ENCODE measurements at regions not wholly inside any gene's neighbourhood (a gene's known extent, or its start where the extent isn't known, plus 50 kb on each side); places are given as distances from the start of the nearest gene placed in this dataset.

GRCh38 chr1:82125119-82125518, 324.4 kb downstream of the ADGRL2 start:
- H3K27ac ChIP-seq: no peak overlapping the region
- no peak overlapping the region for H3K4me3 ChIP-seq (ENCODE audit: low read depth, low read length)
- H3K27me3 ChIP-seq (ENCODE audit: control insufficient read depth, insufficient read depth, low read length): no peaks in the 10 kb centered on the region
- H3K4me2 ChIP-seq (ENCODE audit: low read length): no peak overlapping the region
- no peaks in the 10 kb centered on the region for H3K9me3 ChIP-seq (ENCODE audit: control insufficient read depth, low read length)
- H3K79me2 ChIP-seq: no peaks in the 10 kb centered on the region
- no peak for TF ChIP-seq CTCF (IDR thresholded peaks at IDR 0.05)
- H2AFZ ChIP-seq: no peak overlapping the region
- H3K36me3 ChIP-seq (ENCODE audit: control insufficient read depth, insufficient read depth, low read length): no peaks in the 10 kb centered on the region
- H3K4me1 ChIP-seq: no peaks in the 10 kb centered on the region
- no peak overlapping the region for H3K9ac ChIP-seq

- H3K36me3 ChIP-seq (ENCODE audit: control insufficient read depth, insufficient read depth, low read length): no peaks in the 10 kb centered on the region
- H3K9ac ChIP-seq: no peak overlapping the region
- no peaks in the 10 kb centered on the region for H3K9me3 ChIP-seq (ENCODE audit: control insufficient read depth, low read length)
- no peak for TF ChIP-seq CTCF (IDR thresholded peaks at IDR 0.05)
- H3K27ac ChIP-seq: no peak overlapping the region
- H3K27me3 ChIP-seq (ENCODE audit: control insufficient read depth, insufficient read depth, low read length): no peaks in the 10 kb centered on the region
- H2AFZ ChIP-seq: no peak overlapping the region
- H3K79me2 ChIP-seq: no peaks in the 10 kb centered on the region
- no peak overlapping the region for H3K4me2 ChIP-seq (ENCODE audit: low read length)
- peaks cover 2% of the 10 kb centered on the region for H3K4me1 ChIP-seq
- H3K4me3 ChIP-seq (ENCODE audit: low read depth, low read length): no peak overlapping the region
Measured at GRCh38 chr1:82121421-82121820, 320.7 kb downstream of the ADGRL2 start.

- peaks cover 2% of the 10 kb centered on the region for H3K4me1 ChIP-seq
- H3K27ac ChIP-seq: no peak overlapping the region
- H2AFZ ChIP-seq: peak overlapping the region; percentile 38
- no peak overlapping the region for H3K4me2 ChIP-seq (ENCODE audit: low read length)
- H3K27me3 ChIP-seq (ENCODE audit: control insufficient read depth, insufficient read depth, low read length): no peaks in the 10 kb centered on the region
- no peak overlapping the region for H3K9ac ChIP-seq
- H3K79me2 ChIP-seq: no peaks in the 10 kb centered on the region
- H3K4me3 ChIP-seq (ENCODE audit: low read depth, low read length): no peak overlapping the region
- H3K36me3 ChIP-seq (ENCODE audit: control insufficient read depth, insufficient read depth, low read length): no peaks in the 10 kb centered on the region
- no peaks in the 10 kb centered on the region for H3K9me3 ChIP-seq (ENCODE audit: control insufficient read depth, low read length)
- TF ChIP-seq CTCF (IDR thresholded peaks at IDR 0.05): no peak
Measured at GRCh38 chr1:82116105-82116504, 315.4 kb downstream of the ADGRL2 start.

GRCh38 chr1:82114887-82115286, 314.2 kb downstream of the ADGRL2 start:
- TF ChIP-seq CTCF (IDR thresholded peaks at IDR 0.05): no peak
- Histone ChIP-seq H3K4me2 (ENCODE audit: low read length) (no peak overlapping the region), H3K4me3 (ENCODE audit: low read depth, low read length) (no peak overlapping the region), H3K79me2 (no peaks in the 10 kb centered on the region), H3K9ac (no peak overlapping the region), H3K27ac (no peak overlapping the region), H3K9me3 (ENCODE audit: control insufficient read depth, low read length) (no peaks in the 10 kb centered on the region), H3K27me3 (ENCODE audit: control insufficient read depth, insufficient read depth, low read length) (no peaks in the 10 kb centered on the region), H2AFZ (no peak overlapping the region), H3K4me1 (peaks cover 2% of the 10 kb centered on the region), H3K36me3 (ENCODE audit: control insufficient read depth, insufficient read depth, low read length) (no peaks in the 10 kb centered on the region)

- Histone ChIP-seq H3K27ac (peak overlapping the region; percentile 72), H3K27me3 (ENCODE audit: control insufficient read depth, insufficient read depth, low read length) (no peaks in the 10 kb centered on the region), H3K36me3 (ENCODE audit: control insufficient read depth, insufficient read depth, low read length) (no peaks in the 10 kb centered on the region), H3K4me3 (ENCODE audit: low read depth, low read length) (no peak overlapping the region), H3K4me2 (ENCODE audit: low read length) (peak overlapping the region; percentile 43), H3K9me3 (ENCODE audit: control insufficient read depth, low read length) (no peaks in the 10 kb centered on the region), H2AFZ (no peak overlapping the region), H3K79me2 (no peaks in the 10 kb centered on the region), H3K9ac (no peak overlapping the region), H3K4me1 (peaks cover 5% of the 10 kb centered on the region)
- TF ChIP-seq CTCF (IDR thresholded peaks at IDR 0.05): no peak
Measured at GRCh38 chr1:82110366-82111254, 309.9 kb downstream of the ADGRL2 start.

All from parathyroid adenoma (tissue), 2 donors.